NCI-H69 (cell line): ENCODE measurements at regions not wholly inside any gene's neighbourhood (a gene's known extent, or its start where the extent isn't known, plus 50 kb on each side); places are given as distances from the start of the nearest gene placed in this dataset.
"Not testable (repeated sequence)": the region's sequence is repeated elsewhere in the genome, so short reads cannot be mapped to it uniquely, and the experiment has no call there.

Source experiments
- DNase-seq: peaks from one replicate; lab custom pipeline; 2025; lab: John Stamatoyannopoulos, UW

GRCh38 chr10:25076506-25077177 lies 60.2 kb downstream of the THNSL1 start:
- no peak for DNase-seq

- DNase-seq, result no peak
Observed at GRCh38 chr10:25078658-25079431, 62.4 kb downstream of the THNSL1 start.

GRCh38 chr10:25080880-25081581 lies 64.6 kb downstream of the THNSL1 start:
- DNase-seq, result peak; percentile 79

DNA sequence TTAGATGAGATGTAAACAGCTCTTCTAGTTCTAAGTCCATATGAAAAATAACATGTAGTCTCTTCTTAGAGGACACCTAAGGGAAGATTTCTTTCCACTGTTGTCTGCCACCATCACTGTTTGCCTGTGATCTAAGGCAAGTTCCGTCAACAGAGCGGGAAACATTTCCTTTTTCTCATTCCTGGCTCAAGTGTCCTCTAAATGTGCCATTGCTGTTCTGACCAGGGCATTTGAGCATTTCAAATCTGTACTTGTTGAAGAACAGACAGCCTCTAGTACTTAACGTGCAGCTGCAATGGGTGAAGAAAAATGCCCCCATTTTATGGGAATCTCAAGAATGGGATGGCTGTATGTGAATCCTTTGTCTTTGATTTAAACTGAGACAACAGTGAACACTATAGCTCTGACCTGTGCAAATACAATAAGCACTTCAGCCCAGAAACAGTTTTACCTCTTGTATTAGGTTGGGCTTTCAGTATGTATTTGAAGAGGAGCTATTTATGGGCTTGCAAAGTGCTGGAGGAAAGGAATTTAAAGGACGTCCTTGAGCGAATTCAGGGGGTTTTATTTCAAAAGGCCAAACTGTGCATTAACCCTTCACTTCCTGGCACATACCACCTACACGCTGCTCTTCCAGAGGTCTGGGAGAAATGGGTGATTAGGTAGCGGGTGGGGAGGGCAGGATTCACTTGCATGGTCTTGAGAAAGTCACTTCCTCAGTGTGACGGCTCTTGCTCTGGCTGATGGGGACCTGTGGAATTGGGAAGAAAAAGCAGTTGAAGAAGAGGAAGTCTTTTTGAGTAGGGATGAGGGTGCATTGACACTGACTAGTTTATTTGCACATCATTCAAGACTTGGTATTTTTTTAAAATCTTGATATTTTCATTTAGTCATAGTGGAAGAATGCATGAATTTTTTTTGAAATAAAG lies 66.1 kb downstream of the THNSL1 start:
- DNase-seq, result no peak

GRCh38 chr10:25083546-25084111 lies 67.2 kb downstream of the THNSL1 start:
- DNase-seq, result no peak

GRCh38 chr10:25084447-25084846 lies 68.0 kb downstream of the THNSL1 start:
- no peak for DNase-seq

DNA sequence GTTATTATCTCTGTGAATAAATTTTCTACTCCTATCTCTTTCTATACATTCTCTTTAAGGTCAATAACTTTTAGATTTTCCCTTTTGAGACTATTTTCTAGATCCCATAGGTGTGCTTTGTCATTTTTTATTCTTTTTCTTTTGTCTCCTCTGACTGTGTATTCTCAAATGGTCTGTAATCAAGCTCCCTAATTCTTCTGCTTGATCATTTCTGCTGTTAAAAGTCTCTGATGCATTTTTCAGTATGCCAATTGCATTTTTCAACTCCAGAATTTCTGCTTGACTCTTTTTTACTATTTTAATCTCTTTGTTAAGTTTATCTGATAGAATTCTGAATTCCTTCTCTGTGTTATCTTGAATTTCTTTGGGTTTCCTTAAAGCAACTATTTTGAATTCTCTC lies 78.2 kb downstream of the THNSL1 start:
- no peak for DNase-seq

DNA sequence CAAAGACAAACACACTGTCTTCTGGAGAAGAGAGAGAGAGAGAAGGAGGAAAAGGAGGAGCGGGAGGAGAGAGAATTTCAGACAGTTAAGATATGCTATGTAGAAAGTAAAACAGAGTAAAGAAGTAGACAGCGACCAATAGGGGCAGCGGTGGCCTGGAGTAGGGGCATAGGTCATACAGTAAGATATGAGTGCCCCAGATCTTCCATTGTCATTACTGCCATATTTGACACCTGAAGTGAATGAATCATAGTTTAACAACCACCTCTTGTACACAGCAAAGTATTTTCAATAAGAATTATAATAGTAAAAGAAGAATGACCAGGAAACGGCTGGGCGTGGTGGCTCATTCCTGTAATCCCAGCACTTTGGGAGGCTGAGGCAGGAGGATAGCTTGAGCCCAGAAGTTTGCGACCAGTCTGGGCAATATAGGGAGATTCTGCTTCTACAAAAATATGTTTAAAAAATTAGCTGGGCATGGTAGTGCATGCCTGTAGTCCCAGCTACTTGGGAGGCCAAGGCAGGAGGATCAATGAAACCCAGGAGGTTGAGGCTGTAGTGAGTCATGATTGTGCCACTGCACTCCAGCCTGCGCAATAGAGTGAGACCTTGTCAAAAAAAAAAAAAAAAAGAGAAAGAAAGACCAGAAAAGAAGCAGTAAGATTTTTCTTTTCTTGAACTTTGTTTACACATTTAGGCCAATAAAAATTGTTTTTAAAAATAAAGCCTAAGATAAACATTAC lies 77.0 kb upstream of the GPR158 start:
- no peak for DNase-seq

DNA sequence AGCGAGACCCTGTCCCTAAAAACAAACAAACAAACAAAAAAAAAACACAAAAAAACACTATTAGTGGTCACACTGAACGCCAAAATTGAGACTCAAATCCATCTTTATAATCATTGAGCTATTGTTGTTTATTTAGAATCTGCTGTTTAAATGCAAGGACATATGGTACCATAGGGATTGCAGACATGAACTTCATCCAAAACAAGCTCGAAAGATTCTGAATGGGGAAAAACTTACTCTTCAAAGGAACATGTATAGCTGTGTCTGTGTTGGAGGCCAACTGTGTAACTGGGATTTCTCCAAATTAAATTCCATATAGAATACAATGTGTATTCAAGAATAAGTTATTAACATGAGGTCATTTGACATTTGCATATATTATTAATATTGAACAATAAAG lies 74.7 kb upstream of the GPR158 start:
- DNase-seq, result no peak

DNA sequence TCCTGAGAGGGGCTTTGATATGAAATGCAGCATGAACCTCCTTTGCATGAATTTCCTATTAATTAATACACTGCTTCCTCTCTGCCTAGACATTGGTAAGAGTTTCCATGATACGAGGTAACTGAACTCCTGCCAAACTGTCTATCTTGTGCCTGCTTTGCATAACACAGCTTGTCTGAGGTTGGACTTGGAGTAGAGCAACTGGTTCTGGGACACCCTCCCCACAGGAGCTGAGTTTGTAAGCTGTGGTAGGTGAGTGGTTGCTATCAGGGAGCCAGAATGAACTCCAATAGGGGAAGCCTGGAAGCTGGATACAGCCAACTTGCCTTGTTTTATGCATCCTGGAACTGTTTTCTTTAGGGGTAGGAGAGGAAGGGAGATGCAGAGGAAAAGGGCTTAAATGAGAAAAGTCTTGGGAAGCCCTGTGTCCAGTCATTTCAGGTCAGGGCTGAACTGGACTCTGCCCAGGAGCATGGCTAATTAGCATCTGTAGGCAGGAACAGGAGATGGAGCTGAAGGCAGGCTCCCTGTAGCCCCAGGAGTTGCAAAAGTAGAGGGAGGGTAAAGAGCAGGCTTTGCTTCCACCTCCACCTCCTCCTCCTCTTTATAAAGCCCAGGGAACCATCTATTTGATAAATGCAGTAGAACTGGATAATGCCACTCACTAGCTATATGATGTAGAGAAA lies 73.2 kb upstream of the GPR158 start:
- no peak for DNase-seq

- no peak for DNase-seq
Observed at GRCh38 chr10:25102147-25102822, 72.5 kb upstream of the GPR158 start.

- DNase-seq, result no peak
Observed at GRCh38 chr10:25103703-25104102, 71.1 kb upstream of the GPR158 start.

GRCh38 chr10:25104441-25104840 lies 70.4 kb upstream of the GPR158 start:
- DNase-seq, result no peak

- DNase-seq, result no peak
Observed at GRCh38 chr10:25105262-25105661, 69.5 kb upstream of the GPR158 start.

- no peak for DNase-seq
Observed at GRCh38 chr10:25105743-25106260, 69.0 kb upstream of the GPR158 start.

GRCh38 chr10:25107756-25108155 lies 67.0 kb upstream of the GPR158 start:
- DNase-seq, result no peak

DNA sequence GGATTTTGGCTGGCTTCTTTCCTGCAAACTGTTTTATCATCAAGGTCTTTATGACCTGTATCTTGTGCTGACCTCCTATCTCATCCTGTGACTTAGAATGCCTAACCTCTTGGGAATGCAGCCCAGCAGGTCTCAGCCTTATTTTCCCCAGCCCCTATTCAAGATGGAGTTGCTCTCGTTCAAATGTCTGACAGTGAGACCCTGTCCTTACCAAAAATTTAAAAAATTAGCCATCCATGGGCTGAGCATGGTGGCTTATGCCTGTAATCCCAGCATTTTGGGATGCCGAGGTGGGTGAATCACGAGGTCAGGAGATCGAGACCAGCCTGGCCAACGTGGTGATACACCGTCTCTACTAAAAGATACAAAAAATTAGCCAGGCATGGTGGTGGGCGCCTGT lies 64.9 kb upstream of the GPR158 start:
- DNase-seq, result not testable (repeated sequence)

GRCh38 chr10:25112016-25112415 lies 62.8 kb upstream of the GPR158 start:
- DNase-seq, result no peak
